CD4-positive, alpha-beta T cell treated with Interleukin-10 for 1 hour (primary cell): ENCODE measurements at regions not wholly inside any gene's neighbourhood (a gene's known extent, or its start where the extent isn't known, plus 50 kb on each side); places are given as distances from the start of the nearest gene placed in this dataset.
A peak's percentile ranks its signal among the peaks of the same experiment; 100 is the strongest.
"Not testable (repeated sequence)": the region's sequence is repeated elsewhere in the genome, so short reads cannot be mapped to it uniquely, and the experiment has no call there.

Experiments used
- DNase-seq: peaks from one replicate; pipeline ENCODE4 v3.0.0-alpha.2; 2020

DNA sequence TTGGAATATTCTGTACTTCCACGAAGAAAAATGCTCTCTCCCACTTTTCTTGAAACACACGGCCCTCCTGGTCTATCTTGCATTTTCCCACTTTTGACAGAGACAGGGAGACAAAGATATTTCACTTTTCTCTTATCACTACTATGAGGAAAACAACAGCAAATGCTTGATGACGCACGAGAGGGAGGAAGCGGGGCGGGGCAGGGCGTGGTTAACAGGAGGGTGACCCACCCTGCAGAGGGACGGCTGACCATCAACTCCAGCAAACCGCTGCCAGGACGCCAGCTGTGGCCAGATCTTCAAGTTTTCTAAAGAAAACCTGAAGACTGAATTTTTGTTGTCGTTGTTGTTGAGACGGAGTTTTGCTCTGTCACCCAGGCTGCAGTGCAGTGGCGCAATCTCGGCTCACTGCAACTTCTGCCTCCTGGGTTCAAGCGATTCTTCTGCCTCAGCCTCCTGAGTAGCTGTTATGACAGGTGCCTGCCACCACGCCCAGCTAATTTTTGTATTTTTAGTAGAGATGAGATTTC is 63.8 kb downstream of the NSUN5 start:
- not testable (repeated sequence) for DNase-seq

GRCh38 chr7:73234994-73235717 is 73.5 kb downstream of the NSUN5 start:
- peak; percentile 94 for DNase-seq

DNA sequence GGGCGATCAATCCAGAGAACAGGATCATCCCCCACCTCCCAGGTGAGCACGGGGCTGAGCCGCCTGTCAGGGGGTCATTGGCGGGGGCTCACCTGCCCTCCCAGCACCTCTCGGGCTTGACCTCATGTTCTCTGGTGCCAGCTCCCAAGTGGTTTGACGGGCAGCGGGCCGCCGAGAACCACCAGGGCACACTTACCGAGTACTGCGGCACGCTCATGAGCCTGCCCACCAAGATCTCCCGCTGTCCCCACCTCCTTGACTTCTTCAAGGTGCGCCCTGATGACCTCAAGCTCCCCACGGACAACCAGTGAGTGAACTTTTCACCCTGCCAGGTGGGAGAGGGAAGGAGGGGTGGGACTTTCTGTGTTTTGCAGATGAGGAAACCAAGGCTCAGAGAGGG is 82.9 kb downstream of the NSUN5 start:
- DNase-seq, result not testable (repeated sequence)

DNA sequence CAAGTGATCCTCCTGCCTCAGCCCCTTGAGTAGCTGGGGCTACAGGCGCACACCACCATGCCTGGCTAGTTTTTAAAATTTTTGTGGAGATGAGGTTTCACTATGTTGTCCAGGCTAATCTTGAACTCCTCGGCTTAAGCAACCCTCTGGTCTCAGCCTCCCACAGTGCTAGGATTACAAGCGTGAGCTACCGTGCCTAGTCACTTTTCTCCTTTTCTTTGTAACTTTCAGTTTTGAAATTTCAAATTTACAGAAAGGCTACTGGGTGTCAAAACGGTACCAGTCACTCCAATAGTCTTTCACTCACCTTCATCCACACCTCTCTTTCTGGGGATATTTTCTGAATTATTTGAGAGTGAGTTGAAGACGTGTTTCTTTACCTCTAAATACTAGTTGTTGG is 86.9 kb downstream of the NSUN5 start:
- DNase-seq, result not testable (repeated sequence)

- DNase-seq, result not testable (repeated sequence)
Observed at GRCh38 chr7:73220766-73221370, 87.8 kb downstream of the NSUN5 start.

- DNase-seq, result not testable (repeated sequence)
Observed at GRCh38 chr7:73220357-73220756, 88.3 kb downstream of the NSUN5 start.

DNA sequence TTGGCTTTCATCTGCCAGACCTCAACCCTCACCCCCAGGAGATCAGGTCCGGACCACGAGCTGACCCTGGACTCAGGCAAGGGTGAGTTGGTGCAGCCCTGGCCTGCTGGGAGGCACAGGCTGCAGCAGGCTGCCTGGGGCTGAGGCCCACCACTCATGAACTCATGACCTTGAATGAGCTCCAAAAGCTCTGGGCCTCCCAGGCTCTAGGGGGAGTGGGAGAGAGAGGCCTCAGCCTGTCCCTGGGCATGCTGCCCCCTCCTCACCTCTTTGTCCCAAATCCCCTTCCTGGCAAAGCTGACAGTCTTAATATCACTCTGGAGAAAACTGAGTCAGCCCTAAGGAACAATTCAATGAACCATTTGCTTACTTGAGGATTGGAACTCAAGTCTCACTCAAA is 89.8 kb downstream of the NSUN5 start:
- DNase-seq, result not testable (repeated sequence)

- not testable (repeated sequence) for DNase-seq
Observed at GRCh38 chr7:73216046-73216675, 92.5 kb downstream of the NSUN5 start.

- not testable (repeated sequence) for DNase-seq
Observed at GRCh38 chr7:73215232-73215631, 93.4 kb downstream of the NSUN5 start.

DNA sequence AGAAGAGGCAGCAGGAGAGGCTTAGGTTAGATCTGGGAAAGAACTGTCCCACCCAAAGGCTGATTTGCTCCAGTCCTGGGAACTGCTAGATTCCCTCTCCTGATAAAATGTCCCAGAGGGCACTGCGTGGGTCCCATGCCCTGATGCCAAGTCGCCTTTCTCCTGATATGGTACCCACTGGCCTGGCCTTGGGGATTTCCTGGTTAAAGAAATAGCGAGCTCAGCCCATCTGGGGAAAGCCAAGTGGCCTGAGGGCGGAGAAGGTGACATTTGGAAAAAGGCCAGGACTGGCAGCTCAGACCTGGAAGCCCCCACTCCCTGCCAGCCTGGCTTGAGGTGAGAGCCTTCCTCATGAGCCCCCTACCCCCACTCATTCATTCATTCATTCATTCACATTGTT is 94.2 kb downstream of the NSUN5 start:
- not testable (repeated sequence) for DNase-seq

- DNase-seq, result not testable (repeated sequence)
Observed at GRCh38 chr7:73213076-73213475, 95.5 kb downstream of the NSUN5 start.

- DNase-seq, result not testable (repeated sequence)
Observed at GRCh38 chr7:73205594-73205993, 103.0 kb downstream of the NSUN5 start.

- not testable (repeated sequence) for DNase-seq
Observed at GRCh38 chr7:73204898-73205297, 103.7 kb downstream of the NSUN5 start.

DNA sequence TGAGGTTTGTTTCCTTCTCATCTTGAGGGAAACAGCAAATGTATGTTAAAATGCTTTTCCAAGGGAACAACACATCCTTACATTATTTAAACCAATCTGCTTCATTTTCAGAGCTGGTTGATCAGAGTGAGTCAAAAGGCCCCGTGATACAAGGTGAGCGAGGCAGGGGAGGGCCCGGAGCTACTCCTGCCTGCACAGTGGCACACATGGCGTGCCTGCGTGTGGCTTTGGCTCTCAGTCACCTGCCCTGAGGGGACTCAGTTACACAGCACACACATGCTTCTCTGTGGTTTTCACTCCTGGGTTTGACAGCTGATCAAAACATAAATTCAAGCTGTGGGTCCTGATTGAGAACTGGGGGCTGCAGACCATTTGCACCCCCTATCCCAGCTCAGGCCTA is 105.3 kb downstream of the NSUN5 start:
- not testable (repeated sequence) for DNase-seq

- DNase-seq, result not testable (repeated sequence)
Observed at GRCh38 chr7:73201264-73201663, 107.4 kb downstream of the NSUN5 start.

DNA sequence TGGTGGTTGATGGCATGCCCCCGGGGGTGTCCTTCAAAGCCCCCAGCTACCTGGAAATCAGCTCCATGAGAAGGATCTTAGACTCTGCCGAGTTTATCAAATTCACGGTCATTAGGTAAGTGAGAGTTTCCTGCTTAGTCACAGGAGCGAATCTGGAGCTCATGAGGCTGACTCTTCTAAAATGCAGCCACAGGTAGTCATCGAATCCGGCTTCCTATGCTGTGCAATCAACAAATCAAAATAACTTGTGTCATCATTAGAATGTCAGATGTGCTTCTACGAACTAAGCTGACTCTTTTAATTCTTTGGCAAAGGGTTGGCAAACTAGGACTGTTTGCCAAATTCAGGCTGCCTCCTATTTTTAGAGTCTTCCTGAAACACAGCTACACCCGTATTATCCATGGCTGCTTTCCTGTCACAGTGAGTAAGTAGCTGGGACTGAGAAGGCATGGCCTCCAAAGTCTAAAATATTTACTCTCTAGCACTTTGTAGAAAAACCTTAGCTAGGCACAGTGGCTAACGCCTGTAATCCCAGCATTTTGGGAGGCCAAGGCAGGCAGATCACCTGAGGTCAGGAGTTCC is 108.0 kb downstream of the NSUN5 start:
- not testable (repeated sequence) for DNase-seq

DNA sequence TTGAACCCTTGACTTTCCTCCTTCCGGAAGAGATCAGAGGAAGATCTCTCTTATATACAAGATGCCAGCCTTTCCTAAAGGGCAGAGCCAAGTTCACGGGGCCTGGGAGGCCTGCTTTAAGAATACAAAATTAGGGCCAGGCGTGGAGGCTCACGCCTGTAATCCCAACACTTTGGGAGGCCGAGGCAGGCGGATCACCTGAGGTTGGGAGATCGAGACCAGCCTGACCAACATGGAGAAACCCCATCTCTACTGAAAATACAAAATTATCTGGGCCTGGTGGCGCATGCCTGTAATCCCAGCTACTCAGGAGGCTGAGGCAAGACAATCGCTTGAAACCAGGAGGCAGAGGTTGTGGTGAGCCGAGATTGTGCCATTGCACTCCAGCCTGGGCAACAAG is 108.2 kb upstream of the SPDYE9 start:
- DNase-seq, result not testable (repeated sequence)

DNA sequence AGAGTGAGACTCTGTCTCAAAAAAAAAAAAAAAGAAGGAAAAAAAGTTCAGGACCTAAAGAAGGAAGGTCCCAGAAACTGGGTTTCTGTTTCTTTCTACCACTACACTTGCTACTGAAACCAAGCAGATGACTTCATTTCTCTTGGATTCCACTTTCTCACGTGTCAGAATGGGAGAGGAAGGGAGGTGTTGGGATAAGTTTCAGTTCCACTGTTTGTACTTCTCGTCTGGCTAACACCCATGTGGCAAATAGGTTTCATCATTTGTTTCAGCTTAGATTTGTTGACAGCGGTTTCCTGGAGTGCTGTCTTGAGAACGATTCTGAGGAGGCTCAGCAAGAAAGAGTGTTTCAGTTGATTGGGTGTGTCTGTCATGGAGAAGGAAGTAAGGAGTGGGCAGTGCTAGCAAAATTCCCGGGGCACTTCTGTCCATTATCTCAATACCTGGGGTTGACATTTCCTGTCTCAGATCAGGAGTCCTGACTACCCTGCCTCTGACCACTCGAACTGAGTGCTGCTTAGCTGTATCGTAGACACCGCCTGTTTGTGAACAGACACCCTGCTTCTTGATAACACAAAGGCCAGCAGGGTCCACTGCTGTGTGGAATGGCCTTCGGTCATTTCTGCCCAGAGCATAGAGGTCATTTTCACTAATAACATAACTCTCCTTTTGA is 104.8 kb upstream of the SPDYE9 start:
- not testable (repeated sequence) for DNase-seq

GRCh38 chr7:73188287-73188686 is 102.4 kb upstream of the SPDYE9 start:
- DNase-seq, result not testable (repeated sequence)

DNA sequence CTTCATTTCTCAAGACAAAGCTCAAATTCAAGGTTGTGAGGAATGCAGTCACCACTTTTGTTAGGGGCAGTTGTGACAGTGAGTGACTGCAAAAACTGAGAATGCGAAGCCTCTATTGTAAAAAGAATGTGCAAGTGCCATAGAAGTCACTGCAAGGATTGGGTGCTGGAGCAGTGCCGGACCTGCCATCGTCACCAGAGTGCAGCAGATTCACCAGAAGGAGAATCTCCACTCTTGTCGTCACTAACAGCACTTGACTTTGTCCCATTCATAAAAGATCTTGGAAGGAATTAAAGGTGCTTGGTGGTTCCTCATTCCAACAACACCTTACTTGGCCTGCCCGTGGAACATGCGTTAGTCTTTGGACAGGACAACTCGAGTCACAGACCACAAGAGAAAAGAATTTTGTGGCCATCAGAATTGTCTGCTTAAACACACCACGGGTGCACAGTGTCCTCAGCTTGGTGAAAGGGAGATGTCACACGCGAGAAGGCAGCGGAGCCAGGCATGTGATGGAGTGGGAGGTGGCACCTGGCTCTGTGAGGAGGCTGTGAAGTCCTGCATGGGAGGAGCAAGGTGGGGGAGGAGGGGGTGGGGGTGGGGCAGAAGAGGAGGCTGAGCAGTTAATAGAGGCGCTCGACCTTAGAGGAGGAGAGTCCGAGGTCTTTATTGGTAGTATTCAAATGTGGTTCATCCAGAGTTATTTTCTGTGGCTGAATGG is 100.9 kb upstream of the SPDYE9 start:
- DNase-seq, result not testable (repeated sequence)

DNA sequence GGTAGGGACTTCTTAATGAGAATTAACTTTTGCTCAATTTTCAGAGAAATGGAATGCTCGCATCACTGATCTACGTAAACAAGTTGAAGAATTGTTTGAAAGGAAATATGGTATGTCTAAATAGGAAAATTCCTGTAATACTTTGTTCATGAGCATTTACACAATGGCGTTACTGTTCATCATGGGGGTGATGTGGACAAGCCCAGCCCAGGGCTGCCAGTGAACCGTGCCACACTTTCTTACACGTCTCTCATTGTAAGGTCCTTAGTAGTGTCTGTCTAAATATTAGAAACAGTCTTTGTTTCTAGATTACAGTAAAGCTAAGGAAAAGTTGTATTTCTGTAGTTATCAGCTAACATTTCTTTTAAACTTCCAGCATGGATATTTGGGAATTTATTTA is 91.0 kb upstream of the SPDYE9 start:
- not testable (repeated sequence) for DNase-seq

- not testable (repeated sequence) for DNase-seq
Observed at GRCh38 chr7:73175322-73175721, 89.5 kb upstream of the SPDYE9 start.
